KOPT-K1 (cell line): ENCODE measurements at regions not wholly inside any gene's neighbourhood (a gene's known extent, or its start where the extent isn't known, plus 50 kb on each side); places are given as distances from the start of the nearest gene placed in this dataset.

Source experiments
- H3K27ac ChIP-seq: fragments of 200-600 bp; sonication (generic); 2 replicates; pipeline ENCODE4 v1.5.1; 2016; ENCODE audit warnings: antibody characterized with exemption, mild to moderate bottlenecking, low read depth, low read length; ENCODE audit not compliant: poor library complexity, severe bottlenecking
- H3K36me3 ChIP-seq: fragments of 200-600 bp; sonication (generic); 2 replicates; pipeline ENCODE4 v1.5.1; 2017; ENCODE audit warnings: antibody characterized with exemption, mild to moderate bottlenecking, low read length, moderate library complexity; ENCODE audit not compliant: insufficient read depth
- H3K9me3 ChIP-seq: fragments of 200-600 bp; sonication (generic); 2 replicates; pipeline ENCODE4 v1.5.1; 2017; ENCODE audit warnings: antibody characterized with exemption, low read length, mild to moderate bottlenecking; ENCODE audit not compliant: insufficient read depth, poor library complexity, severe bottlenecking

DNA sequence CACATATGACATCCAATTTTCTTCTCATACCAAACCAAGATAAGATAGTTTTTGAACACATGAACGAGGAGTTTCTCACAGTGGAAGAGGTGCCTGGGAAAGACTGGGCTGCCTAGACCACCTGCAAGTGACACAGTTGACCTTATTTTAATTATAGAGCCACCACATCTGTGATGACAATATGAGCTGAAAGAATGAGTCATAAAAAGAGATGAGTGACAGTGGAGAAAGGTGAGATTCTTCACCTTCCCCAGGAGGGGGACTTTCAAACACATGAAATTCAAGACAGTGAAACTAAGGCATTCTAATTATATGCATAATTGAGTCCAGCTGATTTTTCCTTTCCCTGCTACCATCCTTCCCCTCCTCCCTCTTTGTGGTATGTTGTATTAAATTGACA lies 475.5 kb downstream of the NXPH1 start:
- H3K9me3 ChIP-seq: no peaks in the 10 kb centered on the region
- H3K36me3 ChIP-seq: no peaks in the 10 kb centered on the region
- H3K27ac ChIP-seq: no peak overlapping the region

DNA sequence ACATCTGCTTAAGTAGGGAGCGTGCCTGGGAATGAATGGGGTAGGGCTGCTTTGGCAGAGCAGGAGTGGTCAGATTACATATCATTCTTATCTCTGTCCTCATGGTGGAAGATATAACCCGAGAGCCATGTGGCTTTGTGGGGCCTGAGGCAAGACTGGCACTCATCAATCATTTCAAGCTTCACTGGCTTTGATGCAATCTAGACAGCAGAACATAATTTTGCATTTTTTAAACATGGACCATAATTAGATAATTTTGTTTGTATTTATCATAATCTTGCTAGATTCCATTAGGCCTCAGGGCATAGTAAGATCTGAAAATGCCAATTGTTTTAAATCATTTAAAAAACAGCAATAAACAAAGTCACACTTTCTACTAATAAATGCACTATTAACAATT lies 480.3 kb downstream of the NXPH1 start:
- Histone ChIP-seq H3K36me3 (no peaks in the 10 kb centered on the region), H3K9me3 (no peaks in the 10 kb centered on the region), H3K27ac (no peak overlapping the region)

DNA sequence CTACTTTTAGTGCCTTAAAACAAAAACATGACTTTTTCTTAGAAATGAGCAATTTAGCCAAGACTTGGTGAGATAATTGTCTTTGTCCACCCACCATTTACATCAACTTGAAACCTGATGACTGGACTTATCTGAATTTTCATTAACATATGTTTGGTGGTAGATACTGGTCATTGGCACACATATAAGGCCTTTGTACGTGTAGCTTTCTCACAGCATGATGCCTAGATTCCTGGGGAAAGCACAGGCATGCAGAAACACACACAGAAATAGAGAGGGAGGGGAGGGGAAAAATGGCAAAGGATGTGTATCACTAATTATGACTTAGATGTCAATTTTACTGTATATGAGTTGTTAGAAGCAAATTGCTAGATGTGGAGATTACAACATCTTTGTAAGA lies 488.4 kb downstream of the NXPH1 start:
- no peaks in the 10 kb centered on the region for H3K9me3 ChIP-seq
- H3K36me3 ChIP-seq: no peaks in the 10 kb centered on the region
- no peak overlapping the region for H3K27ac ChIP-seq

DNA sequence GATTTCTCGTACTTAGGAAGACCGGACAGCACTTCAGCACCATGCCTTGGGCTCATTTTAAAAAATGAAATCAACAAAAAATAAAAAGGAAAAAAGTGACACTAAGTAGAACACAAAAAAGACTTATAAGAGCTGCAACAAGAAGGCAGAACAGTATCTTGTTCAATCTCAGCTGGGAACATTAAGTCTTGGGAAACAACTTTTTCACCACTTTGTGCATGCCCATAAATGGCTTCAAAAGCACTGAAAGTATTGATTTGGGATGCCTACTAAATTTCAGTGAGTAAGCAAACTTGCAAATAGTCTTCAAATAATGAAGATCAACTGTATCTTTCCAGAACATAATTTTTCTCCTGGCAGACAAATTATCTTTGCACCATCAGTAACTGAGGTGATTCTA lies 489.3 kb downstream of the NXPH1 start:
- H3K27ac ChIP-seq: no peak overlapping the region
- H3K36me3 ChIP-seq: no peaks in the 10 kb centered on the region
- no peaks in the 10 kb centered on the region for H3K9me3 ChIP-seq

DNA sequence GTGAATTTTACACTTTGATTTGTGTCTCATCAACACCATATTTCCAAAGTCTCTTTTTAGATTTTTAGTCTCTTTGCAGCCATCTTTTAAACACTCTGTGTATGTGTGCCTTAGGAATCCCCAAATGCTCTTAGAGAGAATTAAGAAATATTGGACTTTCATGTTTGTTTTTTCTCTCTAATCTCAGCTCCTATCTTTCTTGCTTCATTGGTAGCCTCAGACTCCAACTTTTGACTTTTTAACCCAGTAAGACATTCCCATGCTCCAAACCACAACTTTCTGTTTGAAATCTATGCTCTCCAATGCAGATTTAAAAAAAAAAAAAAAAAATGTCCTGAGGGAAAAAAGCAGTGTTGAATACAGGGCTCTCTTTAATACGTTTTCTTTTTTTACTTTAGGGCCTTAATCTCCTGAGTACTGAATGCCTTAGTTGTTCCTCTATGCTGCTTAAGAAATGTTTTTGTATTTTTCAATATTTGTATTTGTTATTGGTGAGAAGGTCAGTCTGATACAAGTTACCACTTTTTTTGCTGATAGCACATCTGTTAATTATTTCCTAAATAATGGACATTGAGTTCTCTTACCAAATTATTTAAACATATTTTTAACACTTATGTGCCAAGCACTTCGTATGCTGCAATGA lies 489.9 kb downstream of the NXPH1 start:
- no peaks in the 10 kb centered on the region for H3K36me3 ChIP-seq
- H3K27ac ChIP-seq: no peak overlapping the region
- H3K9me3 ChIP-seq: no peaks in the 10 kb centered on the region

DNA sequence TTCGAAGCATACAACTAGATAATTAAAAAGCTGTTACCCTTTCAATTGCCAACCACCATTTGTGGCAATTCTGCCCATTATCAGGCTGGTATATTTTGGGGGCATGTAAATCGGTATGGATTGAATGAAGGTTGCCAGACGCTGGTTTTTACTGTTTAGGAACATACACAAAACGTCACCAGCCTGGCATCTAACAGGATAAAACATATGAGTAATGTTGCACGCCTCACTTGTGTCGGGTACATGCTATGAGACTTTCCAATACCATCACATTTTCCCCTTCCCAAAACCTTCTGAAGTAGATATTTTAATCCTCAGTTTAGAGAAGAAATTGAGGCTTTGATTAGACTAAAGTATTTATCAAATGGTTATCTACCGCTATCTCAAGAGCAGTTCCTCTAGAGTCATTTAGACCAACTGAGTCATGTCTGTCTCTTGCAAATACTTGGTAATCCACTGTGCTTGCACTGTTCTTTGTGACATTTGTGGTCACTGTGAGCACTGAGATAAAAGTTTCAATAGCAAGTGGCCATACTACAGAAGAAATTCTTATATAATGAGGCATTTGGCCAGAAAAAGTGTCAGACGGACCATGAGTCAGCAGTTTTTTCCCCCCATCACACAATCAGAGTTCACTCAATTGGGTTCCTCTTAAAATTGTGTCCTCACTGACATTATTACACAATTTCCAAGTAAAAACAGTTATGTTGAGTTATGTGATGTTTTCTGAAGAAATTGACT lies 498.7 kb downstream of the NXPH1 start:
- Histone ChIP-seq H3K27ac (no peak overlapping the region), H3K9me3 (no peaks in the 10 kb centered on the region), H3K36me3 (no peaks in the 10 kb centered on the region)

DNA sequence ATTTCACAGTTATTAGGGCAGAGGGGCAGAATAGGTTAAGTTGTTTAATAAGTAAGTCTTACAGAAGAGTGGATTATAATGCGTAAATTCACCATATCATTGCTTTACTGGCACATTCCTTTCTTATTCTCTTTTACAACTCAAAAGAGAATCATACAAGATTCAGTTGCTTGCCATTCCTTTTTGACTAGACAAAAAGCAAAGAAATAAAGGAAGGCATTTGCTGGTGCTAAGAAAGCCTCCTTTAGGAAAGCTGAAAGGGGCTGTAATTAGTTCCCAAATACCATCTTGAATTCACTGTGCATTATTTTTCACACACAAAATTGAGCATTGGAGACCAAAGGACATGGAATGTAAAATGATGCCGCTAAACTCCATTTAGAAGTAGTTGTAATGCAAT lies 499.3 kb downstream of the NXPH1 start:
- no peak overlapping the region for H3K27ac ChIP-seq
- H3K36me3 ChIP-seq: no peaks in the 10 kb centered on the region
- no peaks in the 10 kb centered on the region for H3K9me3 ChIP-seq

DNA sequence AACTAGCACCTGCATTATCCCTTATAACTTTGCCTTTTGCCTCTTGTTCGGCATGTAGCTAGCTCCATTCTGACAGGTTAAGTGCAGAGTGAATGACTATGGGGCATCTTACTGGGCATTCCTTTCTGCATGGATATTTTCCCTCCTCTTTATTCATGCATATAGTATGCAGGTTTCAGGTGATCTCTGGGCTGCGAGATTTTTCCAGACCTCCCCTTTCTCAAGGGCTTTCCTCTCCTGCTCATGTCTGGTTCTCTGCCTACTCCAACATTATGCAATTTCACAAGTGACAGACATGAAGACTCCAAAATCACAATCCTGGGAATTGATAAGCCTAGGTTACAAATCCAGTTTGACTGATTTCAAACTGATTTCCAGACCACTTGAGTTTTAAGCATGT lies 503.8 kb downstream of the NXPH1 start:
- no peaks in the 10 kb centered on the region for H3K9me3 ChIP-seq
- H3K27ac ChIP-seq: no peak overlapping the region

DNA sequence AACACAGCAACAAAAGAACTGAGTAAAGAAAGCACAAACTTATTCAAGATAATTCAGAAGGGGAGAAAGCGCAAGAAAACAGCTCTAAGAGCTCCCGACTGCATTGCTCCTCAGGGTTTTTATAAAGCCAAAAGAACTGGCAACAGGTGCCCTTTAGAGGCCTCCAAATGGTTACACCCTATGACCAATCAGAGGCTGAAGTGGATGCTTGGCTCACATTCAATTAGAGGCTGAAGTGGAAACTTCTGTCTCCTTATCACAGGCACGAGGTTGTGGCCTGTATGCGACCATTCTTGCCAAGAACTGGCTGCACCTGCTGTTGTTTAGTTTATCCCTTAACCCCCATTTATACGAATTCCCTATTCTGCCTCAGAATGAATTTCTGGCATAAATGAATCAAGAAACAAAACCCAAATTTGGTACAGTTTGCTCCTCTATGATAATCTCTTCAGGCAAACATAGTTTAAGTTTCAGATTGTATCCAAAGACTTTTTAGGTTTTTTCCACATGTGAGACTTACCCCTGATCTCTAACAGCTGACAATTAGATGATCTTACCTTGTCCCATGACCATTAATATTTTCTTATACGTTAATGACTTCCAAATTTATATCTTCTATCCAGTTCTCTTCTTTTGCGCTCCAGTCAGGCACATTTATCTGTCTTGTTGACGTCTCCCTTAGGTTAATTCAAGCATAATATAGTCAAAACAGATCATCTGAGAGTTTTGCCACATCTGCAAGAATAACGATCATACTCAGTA lies 504.8 kb downstream of the NXPH1 start:
- no peaks in the 10 kb centered on the region for H3K9me3 ChIP-seq
- H3K27ac ChIP-seq: no peak overlapping the region
- H3K36me3 ChIP-seq: no peaks in the 10 kb centered on the region

More for the DNA sequence above, 503.8 kb downstream of the NXPH1 start:
- H3K36me3 ChIP-seq: no peaks in the 10 kb centered on the region

DNA sequence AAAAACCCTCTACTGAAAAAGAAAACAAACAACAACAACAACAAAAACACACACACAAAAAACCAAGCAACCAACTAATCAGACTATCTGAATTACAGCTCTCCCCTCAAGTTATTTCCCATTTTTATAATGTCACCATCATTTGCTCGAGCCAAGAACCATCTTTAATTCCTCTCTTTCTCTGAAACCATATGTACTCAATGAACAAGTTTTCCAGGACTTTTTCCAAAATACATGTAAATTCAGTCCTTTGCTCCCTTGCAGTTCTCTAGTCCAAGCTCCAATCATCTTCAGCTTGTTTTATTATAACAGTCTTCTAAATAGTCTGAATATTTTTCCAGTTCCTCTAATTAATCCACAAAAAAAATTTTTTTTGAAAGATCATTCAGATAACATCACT lies 506.0 kb downstream of the NXPH1 start:
- no peaks in the 10 kb centered on the region for H3K9me3 ChIP-seq

DNA sequence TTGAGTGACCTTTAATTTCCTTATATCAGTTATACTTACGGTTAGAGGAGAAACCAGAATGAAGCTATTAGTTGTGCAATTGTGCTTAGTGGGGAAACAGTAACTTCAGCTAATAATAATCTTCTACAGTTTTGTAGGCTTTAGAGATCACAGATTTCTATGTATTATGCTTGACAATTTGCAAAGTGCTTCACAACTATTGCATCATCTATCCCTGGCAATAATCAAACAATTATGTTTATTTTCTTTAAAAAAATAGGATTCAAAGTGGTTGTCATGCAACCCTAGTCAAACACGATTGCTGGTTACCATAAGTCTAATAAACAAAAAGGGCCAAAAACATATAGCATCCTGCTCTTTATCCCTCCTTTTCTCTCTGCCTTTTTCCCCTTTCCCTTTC lies 530.3 kb downstream of the NXPH1 start:
- Histone ChIP-seq H3K36me3 (no peaks in the 10 kb centered on the region), H3K27ac (no peak overlapping the region), H3K9me3 (no peaks in the 10 kb centered on the region)

More for the DNA sequence above, 506.0 kb downstream of the NXPH1 start:
- H3K36me3 ChIP-seq: no peaks in the 10 kb centered on the region
- H3K27ac ChIP-seq: no peak overlapping the region

DNA sequence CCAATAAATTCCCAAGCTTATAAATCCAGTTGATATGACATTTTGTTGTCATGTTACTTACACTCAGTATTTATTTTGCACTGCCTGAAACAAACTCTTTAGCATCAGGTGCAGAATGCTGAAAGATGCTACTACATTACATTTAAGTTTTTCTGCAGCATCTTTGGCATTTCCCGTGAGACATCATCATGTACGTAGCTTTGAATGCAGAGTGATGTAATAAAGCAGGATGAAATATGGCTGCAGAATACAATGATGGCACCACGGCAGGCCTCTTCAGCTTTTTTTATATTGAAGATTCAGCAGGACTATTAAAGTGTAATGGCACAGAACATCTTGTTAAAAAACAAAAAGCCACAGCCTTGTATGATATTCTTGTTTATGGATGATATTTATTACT lies 531.8 kb downstream of the NXPH1 start:
- Histone ChIP-seq H3K36me3 (no peaks in the 10 kb centered on the region), H3K9me3 (no peaks in the 10 kb centered on the region), H3K27ac (no peak overlapping the region)

DNA sequence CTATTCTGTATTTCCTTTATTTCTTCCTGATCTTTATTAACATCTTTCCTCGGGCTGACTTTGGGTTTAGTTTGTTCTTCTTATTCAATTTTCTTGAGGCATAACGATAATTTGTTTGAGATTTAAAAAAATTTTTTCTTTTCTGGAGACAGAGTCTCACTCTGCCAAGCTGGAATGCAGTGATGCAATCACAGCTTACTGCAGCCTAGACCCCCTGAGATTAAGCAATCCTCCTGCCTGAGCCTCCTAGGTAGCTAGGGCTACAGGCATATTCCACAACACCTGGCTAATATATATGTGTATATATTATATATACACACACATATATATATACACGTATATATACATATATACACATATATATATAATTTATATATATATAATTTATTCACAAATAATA lies 540.2 kb downstream of the NXPH1 start:
- Histone ChIP-seq H3K9me3 (no peaks in the 10 kb centered on the region), H3K36me3 (no peaks in the 10 kb centered on the region), H3K27ac (no peak overlapping the region)

DNA sequence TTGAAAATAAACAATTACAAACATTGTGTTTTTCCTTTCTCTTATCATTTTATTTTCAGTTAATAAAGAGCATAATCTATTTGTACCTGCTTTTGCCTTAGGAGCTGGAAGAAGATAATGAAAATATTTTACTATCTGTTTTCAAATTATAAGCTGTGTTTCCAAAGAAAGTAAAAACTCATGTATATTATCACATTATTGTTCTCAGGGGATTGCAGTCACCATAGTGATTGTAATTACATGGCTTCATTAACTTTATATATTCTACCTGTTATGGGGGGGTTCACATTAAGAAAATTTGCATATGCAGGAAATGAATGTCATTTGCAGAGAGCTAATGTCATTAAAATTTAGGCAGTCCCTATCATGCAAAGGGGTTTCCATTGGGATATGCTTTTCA lies 542.3 kb downstream of the NXPH1 start:
- H3K36me3 ChIP-seq: no peaks in the 10 kb centered on the region
- no peak overlapping the region for H3K27ac ChIP-seq
- no peaks in the 10 kb centered on the region for H3K9me3 ChIP-seq

DNA sequence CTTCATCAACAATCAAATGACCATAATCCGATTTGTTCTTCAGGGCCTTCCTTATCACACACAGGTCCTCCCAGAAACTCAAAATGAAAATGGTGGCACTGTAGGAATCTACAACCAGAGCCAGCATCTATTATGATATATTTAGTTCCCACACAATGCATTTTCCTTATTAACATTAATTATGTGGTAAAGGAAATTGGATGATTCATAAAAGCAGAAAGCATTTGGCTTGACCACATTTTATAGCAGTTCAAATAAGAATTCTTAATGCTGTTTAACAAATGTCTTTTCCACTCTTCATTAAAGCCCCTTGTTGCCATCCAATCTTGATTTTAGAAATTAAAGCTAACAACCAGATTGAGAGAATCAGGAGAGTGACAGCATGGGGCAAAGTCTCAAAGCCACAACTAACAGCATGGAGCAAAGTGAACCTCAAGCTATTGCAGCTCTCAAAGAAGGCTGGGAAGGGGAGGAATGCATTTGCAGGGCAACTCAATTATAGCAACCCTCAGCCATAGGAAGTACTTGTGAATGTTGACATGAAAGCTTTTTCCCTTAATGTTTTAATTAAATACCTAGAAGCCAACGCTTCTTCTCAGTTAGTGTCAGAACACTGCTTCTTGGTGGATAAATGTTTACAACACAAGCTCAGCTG lies 549.1 kb downstream of the NXPH1 start:
- H3K36me3 ChIP-seq: no peaks in the 10 kb centered on the region
- H3K27ac ChIP-seq: no peak overlapping the region
- H3K9me3 ChIP-seq: no peaks in the 10 kb centered on the region
